Endothelial cell of umbilical vein (primary cell): ENCODE measurements at regions not wholly inside any gene's neighbourhood (a gene's known extent, or its start where the extent isn't known, plus 50 kb on each side); places are given as distances from the start of the nearest gene placed in this dataset.

Source experiments
- BruUV-seq: library from RNA; stranded (reverse); fragments of 400-500 nt; replicated peaks from 2 replicates; lab custom pipeline; 2021; lab: Mats Ljungman, UMichigan
- CTCF ChIA-PET: fragments of 300-600, 350-600 bp; sonication (Branson Sonifier 250); formaldehyde crosslinking; loops from one replicate; lab custom pipeline; 2021; ENCODE audit warnings: antibody characterized with exemption, inconsistent platforms; lab: Charles Lee
- POLR2A ChIA-PET: fragments of 300-600, 350-600 bp; sonication (Branson Sonifier 250); formaldehyde crosslinking; loops from one replicate; lab custom pipeline; 2021; ENCODE audit warnings: antibody characterized with exemption, inconsistent platforms; lab: Charles Lee
- DNase-seq: peaks from one replicate; pipeline ENCODE4 v3.0.0-alpha.2; 2011; ENCODE audit warnings: low read depth, low spot score
- FAIRE-seq: peaks from 2 replicates; lab custom pipeline; 2011; peaks lifted over from hg19 to GRCh38; lab: Jason Lieb, UNC
- H2AFZ ChIP-seq: 2 replicates; pipeline ENCODE4 v1.6.0; 2012; ENCODE audit warnings: low read depth, low read length, control low read depth, inconsistent platforms
- H3K27ac ChIP-seq: 2 replicates; pipeline ENCODE4 v1.5.1; 2011; ENCODE audit warnings: low read depth, mild to moderate bottlenecking, control low read depth, low read length, moderate library complexity; ENCODE audit not compliant: insufficient read depth
- H3K27me3 ChIP-seq, 2 experiments: 2 replicates each; pipeline versions ENCODE4 v1.6.0 to v1.6.1; 2011; ENCODE audit warnings: low read length in 2 of 2, mixed read lengths in 1 of 2; ENCODE audit not compliant: control insufficient read depth in 2 of 2, insufficient read depth in 2 of 2
- H3K36me3 ChIP-seq, 2 experiments: 2 replicates in 1 of 2; 3 replicates in 1 of 2; pipeline ENCODE4 v1.5.1; 2011; ENCODE audit warnings: low read length in 2 of 2, mild to moderate bottlenecking in 1 of 2, moderate library complexity in 1 of 2; ENCODE audit not compliant: control insufficient read depth in 2 of 2, insufficient read depth in 2 of 2; ENCODE audit errors: extremely low read depth in 1 of 2
- H3K4me1 ChIP-seq: 3 replicates; pipeline ENCODE4 v1.5.1; 2011; ENCODE audit warnings: mild to moderate bottlenecking, low read length; ENCODE audit not compliant: control insufficient read depth, insufficient read depth; ENCODE audit errors: extremely low read depth
- H3K4me2 ChIP-seq: 2 replicates; pipeline ENCODE4 v1.6.1; 2011; ENCODE audit warnings: low read length, control low read depth, mixed read lengths; ENCODE audit not compliant: insufficient read depth
- H3K4me3 ChIP-seq, 3 experiments: fragments of 200-600 bp in 1 of 3; sonication (generic), shearing (Covaris generic) in 1 of 3; replicated peaks in 1 of 3; 2 replicates each; pipeline ENCODE4 v1.5.1; 2011 to 2016; ENCODE audit warnings: control low read depth in 3 of 3, low read length in 3 of 3, mild to moderate bottlenecking in 2 of 3, inconsistent platforms in 1 of 3, low read depth in 1 of 3, moderate library complexity in 1 of 3; ENCODE audit not compliant: insufficient read depth in 1 of 3
- H3K79me2 ChIP-seq: 2 replicates; pipeline ENCODE4 v1.6.0; 2012; ENCODE audit warnings: low read length, inconsistent platforms; ENCODE audit not compliant: control insufficient read depth, insufficient read depth
- H3K9ac ChIP-seq: replicated peaks from 2 replicates; pipeline ENCODE3; 2011; ENCODE audit warnings: low read length, control low read depth; ENCODE audit not compliant: insufficient read depth; ENCODE audit errors: extremely low read depth
- H3K9me1 ChIP-seq: replicated peaks from 3 replicates; pipeline ENCODE4 v1.6.0; 2011; ENCODE audit warnings: mild to moderate bottlenecking, low read length; ENCODE audit not compliant: control insufficient read depth, insufficient read depth; ENCODE audit errors: extremely low read depth
- H3K9me3 ChIP-seq: replicated peaks from 2 replicates; pipeline ENCODE4 v1.5.1; 2012; ENCODE audit warnings: low read length, inconsistent platforms; ENCODE audit not compliant: control insufficient read depth, insufficient read depth
- H4K20me1 ChIP-seq: replicated peaks from 2 replicates; pipeline ENCODE3; 2011; ENCODE audit warnings: mild to moderate bottlenecking, low read length; ENCODE audit not compliant: control insufficient read depth, insufficient read depth; ENCODE audit errors: extremely low read depth
- EZH2 ChIP-seq: IDR thresholded peaks from 2 replicates; pipeline ENCODE4 v1.6.1; 2012; ENCODE audit warnings: borderline replicate concordance, low read depth, mild to moderate bottlenecking, moderate library complexity, low read length, inconsistent platforms; ENCODE audit not compliant: severe bottlenecking
- FOS ChIP-seq: IDR thresholded peaks from 2 replicates; pipeline ENCODE4 v1.6.1; 2011; ENCODE audit warnings: mild to moderate bottlenecking, low read length, moderate library complexity, borderline replicate concordance; ENCODE audit not compliant: insufficient read depth
- GATA2 ChIP-seq: IDR thresholded peaks from 2 replicates; pipeline ENCODE4 v1.7.0; 2011; ENCODE audit warnings: low read depth, mild to moderate bottlenecking, moderate library complexity, mixed read lengths, low read length; ENCODE audit not compliant: insufficient read length, insufficient read depth
- JUN ChIP-seq: IDR thresholded peaks from 2 replicates; pipeline ENCODE4 v1.6.1; 2011; ENCODE audit warnings: borderline replicate concordance, low read depth; ENCODE audit not compliant: insufficient read length, insufficient read depth
- MYC ChIP-seq: IDR thresholded peaks from one replicate; pipeline ENCODE4 v1.6.1; 2011; ENCODE audit warnings: mild to moderate bottlenecking, low read depth, low read length
- POLR2A ChIP-seq: IDR thresholded peaks from 2 replicates; pipeline ENCODE4 v1.6.1; 2012; ENCODE audit warnings: low read depth, mild to moderate bottlenecking, control low read depth, low read length
- POLR2AphosphoS5 ChIP-seq: IDR thresholded peaks from 2 replicates; pipeline ENCODE4 v1.6.1; 2012; ENCODE audit warnings: low read depth, mild to moderate bottlenecking, control low read depth, low read length, moderate library complexity; ENCODE audit not compliant: insufficient read depth
- dilution Hi-C: fragments of 300-500 bp; cut with MboI; formaldehyde crosslinking; loops from one replicate; pipeline ENCODE4 v1.15.0; 2019; ENCODE audit warnings: low sequenced_read_pairs; ENCODE audit not compliant: extremely low pct_ligation_motif_present
- intact Hi-C: fragments of 100-400 bp; cut with micrococcal nuclease; formaldehyde crosslinking; loops from one replicate; pipeline ENCODE4 v1.10.0; 2022
- TF ChIP-seq, protein P1 (sequence below): IDR thresholded peaks from 2 replicates; pipeline ENCODE4 v1.6.1; 2011; ENCODE audit not compliant: insufficient read depth, insufficient read length
- TF ChIP-seq, protein P2 (sequence below), 2 donors: IDR thresholded peaks; 1 replicate in 1 of 2; 2 replicates in 1 of 2; pipeline ENCODE4 v1.5.1; 2011; ENCODE audit warnings: low read length in 2 of 2, mild to moderate bottlenecking in 2 of 2, moderate library complexity in 2 of 2, control low read depth in 1 of 2, inconsistent platforms in 1 of 2, low read depth in 1 of 2; ENCODE audit not compliant: insufficient read depth in 1 of 2; ENCODE audit errors: extremely low read depth in 1 of 2

DNA sequence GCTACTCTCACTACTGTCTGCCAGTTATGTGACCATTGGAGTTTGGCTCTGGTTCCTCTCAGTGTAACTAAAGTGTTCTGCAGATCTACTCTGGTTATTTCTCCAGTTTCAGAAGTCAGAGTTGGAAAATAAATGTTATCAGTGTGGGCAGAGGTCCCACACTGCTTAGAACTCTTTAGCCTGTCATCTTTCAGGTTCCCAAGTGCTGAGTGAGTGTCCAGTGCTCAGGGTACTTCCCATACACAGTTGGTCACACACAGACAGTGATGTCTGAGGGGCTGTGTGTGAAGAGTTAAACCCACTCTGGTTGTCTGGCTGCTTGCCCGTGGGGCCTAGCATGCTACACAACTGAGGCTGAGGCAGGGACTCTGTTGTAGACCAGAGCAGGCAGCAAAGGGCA lies 421.8 kb upstream of the MEX3C start:
- Histone ChIP-seq H3K9ac (no peak overlapping the region), H4K20me1 (no peaks in the 10 kb centered on the region), H3K4me3 (no peak overlapping the region), H3K79me2 (no peaks in the 10 kb centered on the region), H3K27me3 (no peaks in the 10 kb centered on the region), H3K4me1 (no peaks in the 10 kb centered on the region), H3K27ac (no peak overlapping the region), H2AFZ (no peak overlapping the region), H3K4me2 (no peak overlapping the region), H3K9me3 (no peaks in the 10 kb centered on the region), H3K9me1 (no peaks in the 10 kb centered on the region), H3K36me3 (no peaks in the 10 kb centered on the region)
- TF ChIP-seq, protein P1, sequence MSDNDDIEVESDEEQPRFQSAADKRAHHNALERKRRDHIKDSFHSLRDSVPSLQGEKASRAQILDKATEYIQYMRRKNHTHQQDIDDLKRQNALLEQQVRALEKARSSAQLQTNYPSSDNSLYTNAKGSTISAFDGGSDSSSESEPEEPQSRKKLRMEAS: no peak
- TF ChIP-seq POLR2A: no peak
- TF ChIP-seq MYC: no peak
- no peak for TF ChIP-seq JUN
- no peak for TF ChIP-seq POLR2AphosphoS5
- TF ChIP-seq, protein P2, sequence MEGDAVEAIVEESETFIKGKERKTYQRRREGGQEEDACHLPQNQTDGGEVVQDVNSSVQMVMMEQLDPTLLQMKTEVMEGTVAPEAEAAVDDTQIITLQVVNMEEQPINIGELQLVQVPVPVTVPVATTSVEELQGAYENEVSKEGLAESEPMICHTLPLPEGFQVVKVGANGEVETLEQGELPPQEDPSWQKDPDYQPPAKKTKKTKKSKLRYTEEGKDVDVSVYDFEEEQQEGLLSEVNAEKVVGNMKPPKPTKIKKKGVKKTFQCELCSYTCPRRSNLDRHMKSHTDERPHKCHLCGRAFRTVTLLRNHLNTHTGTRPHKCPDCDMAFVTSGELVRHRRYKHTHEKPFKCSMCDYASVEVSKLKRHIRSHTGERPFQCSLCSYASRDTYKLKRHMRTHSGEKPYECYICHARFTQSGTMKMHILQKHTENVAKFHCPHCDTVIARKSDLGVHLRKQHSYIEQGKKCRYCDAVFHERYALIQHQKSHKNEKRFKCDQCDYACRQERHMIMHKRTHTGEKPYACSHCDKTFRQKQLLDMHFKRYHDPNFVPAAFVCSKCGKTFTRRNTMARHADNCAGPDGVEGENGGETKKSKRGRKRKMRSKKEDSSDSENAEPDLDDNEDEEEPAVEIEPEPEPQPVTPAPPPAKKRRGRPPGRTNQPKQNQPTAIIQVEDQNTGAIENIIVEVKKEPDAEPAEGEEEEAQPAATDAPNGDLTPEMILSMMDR (IDR thresholded peaks at IDR 0.05; ENCODE audit: extremely low read depth in 1 of 2, insufficient read depth in 1 of 2, low read depth in 1 of 2, low read length in 2 of 2): no peak
- no peak for TF ChIP-seq FOS
- no peak for TF ChIP-seq EZH2
- TF ChIP-seq GATA2: no peak
- ChIA-PET CTCF (no interaction called here), POLR2A (no interaction called here)
- intact Hi-C loops: no loop called here
- BruUV-seq: no TSS peak
- dilution Hi-C loops: no loop called here
- DNase-seq (no peak), FAIRE-seq (no peak)
